ENCODE measurements at regions not wholly inside any gene's neighbourhood (a gene's known extent, or its start where the extent isn't known, plus 50 kb on each side); places are given as distances from the start of the nearest gene placed in this dataset.
"Not testable (repeated sequence)": the region's sequence is repeated elsewhere in the genome, so short reads cannot be mapped to it uniquely, and the experiment has no call there.

- ATAC-seq (ENCODE audit: low read depth); CTCF ChIA-PET; POLR2A ChIA-PET (ENCODE audit: unreplicated experiment); H3K36me3 ChIP-seq (ENCODE audit: control insufficient read depth, insufficient read depth, low read length); H3K4ac ChIP-seq (ENCODE audit: low read depth, low read length); H3K56ac ChIP-seq (ENCODE audit: extremely low read depth, insufficient read depth, low read length); H3K9me3 ChIP-seq (ENCODE audit: control insufficient read depth, insufficient read depth, low read length); H2BK20ac ChIP-seq (ENCODE audit: low read depth, low read length); BruUV-seq (replicated peaks); H4K20me1 ChIP-seq (ENCODE audit: insufficient read depth, low read length); DNase-seq; H3K27ac ChIP-seq (ENCODE audit: insufficient read depth, low read length); H3K27me3 ChIP-seq (ENCODE audit: control insufficient read depth, insufficient read depth, low read length); H4K8ac ChIP-seq (ENCODE audit: low read depth in 2 of 2, low read length in 2 of 2); H3K4me2 ChIP-seq (ENCODE audit: low read depth, low read length); H3K23ac ChIP-seq (ENCODE audit: low read depth, low read length); H3K4me1 ChIP-seq (ENCODE audit: control insufficient read depth, insufficient read depth, low read length); H2BK5ac ChIP-seq (ENCODE audit: low read depth, low read length, poor library complexity, severe bottlenecking); intact Hi-C loops (cut with micrococcal nuclease); H3K4me3 ChIP-seq (ENCODE audit: insufficient read depth, low read depth, low read length); H3K79me1 ChIP-seq (ENCODE audit: low read depth in 1 of 2, low read length in 2 of 2); H2AK5ac ChIP-seq (ENCODE audit: low read depth, low read length); H3K9ac ChIP-seq (ENCODE audit: low read depth, low read length); H2AFZ ChIP-seq (replicated peaks; ENCODE audit: low read length, poor library complexity); H2BK120ac ChIP-seq (ENCODE audit: low read depth, low read length); H2BK15ac ChIP-seq (ENCODE audit: low read depth, low read length); H3K9me1 ChIP-seq (ENCODE audit: insufficient read depth, low read length); dilution Hi-C loops (cut with HindIII; ENCODE audit: low sequenced_read_pairs, unreplicated experiment); H4K5ac ChIP-seq (ENCODE audit: low read depth, low read length); in situ Hi-C loops (cut with MboI; ENCODE audit: low sequenced_read_pairs); H4K91ac ChIP-seq (ENCODE audit: insufficient read depth, low read depth, low read length); H3K14ac ChIP-seq (replicated peaks; ENCODE audit: low read depth, low read length); H3K18ac ChIP-seq (ENCODE audit: low read depth, low read length); H2AK9ac ChIP-seq (replicated peaks; ENCODE audit: low read depth, low read length, poor library complexity): not testable (repeated sequence)
- WGBS, 2 experiments (ENCODE audit: extremely low coverage in 2 of 2, insufficient read length in 1 of 2): no CpG with 5 or more reads among the region's 1 CpG
These were observed 285.3 kb upstream of the DPP6 start for GRCh38 chr7:153766926-153767325.
